SIG-M5 (cell line): ENCODE measurements at regions not wholly inside any gene's neighbourhood (a gene's known extent, or its start where the extent isn't known, plus 50 kb on each side); places are given as distances from the start of the nearest gene placed in this dataset.
"Not testable (repeated sequence)": the region's sequence is repeated elsewhere in the genome, so short reads cannot be mapped to it uniquely, and the experiment has no call there.

Experiments used
- DNase-seq: peaks from one replicate; lab custom pipeline; 2025; lab: John Stamatoyannopoulos, UW

DNA sequence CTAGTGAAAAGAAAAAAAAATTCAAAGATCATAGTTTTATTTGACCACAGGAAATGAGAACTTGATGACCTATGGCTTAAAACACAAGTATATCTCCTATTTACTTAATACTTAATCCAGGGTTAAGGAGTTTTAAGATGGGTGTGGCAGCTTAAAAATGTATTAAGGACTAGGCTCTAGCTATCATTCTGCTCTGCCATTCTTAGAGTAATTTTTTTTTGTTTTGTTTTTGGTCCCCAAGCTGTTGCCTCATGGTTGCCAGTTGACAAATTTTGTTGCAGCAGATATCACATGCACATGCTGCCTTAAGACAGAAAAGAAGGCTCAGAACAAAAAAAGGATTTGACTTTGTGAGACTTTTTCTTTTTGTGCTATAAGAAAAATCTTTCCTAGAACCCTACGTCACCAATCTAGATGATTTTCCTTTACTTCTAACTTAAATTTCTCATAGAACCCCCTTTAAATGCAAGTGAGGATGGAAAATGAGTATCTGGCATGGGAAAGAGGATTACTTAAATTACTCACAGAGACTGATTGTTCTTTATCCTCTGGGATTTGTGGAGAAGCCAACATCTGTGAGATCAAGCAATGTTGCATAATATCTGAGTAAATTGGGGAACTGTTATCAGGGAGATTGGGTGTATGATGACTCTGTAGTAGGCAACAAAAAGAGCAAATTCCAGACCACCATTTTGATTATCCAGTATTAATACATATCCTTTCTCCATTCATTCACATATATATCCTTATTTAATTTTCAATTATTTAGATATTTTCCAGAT is 364.7 kb upstream of the CD180 start:
- DNase-seq = no peak

GRCh38 chr5:67552773-67553172 is 356.2 kb upstream of the CD180 start:
- no peak for DNase-seq

DNA sequence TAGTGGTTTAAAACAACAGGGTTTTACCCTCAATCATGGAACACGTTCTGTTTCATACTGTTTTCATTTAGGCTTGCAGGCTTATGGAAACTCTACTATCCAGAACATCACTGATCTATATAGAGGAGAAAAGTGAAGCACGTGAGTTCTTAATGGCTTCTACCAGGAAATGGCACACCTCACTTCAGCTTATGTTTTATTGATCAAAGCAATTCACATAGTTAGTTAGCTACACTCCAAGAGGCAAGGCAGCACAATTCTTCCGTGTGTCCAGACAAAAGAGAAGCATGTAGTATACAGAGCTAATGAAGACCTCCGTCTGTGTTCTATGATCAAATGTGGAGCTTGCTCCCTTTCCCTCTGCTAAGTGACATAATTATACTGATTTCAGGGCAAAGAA is 353.3 kb upstream of the CD180 start:
- no peak for DNase-seq

DNA sequence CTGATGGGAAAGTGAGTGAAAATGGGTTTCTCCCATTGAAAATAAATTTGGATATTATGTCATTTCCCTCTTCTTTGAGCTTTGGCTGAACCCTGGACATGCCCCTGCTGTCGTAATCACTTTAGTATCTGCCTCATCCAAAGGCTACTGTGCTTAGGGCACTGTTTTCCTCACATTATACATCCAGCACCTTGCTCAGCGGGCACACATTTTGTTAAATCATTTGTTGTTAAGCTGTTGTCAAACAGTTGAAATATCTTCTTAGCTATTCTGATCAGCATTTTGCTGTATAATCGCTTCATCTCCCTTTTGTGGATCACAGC is 352.7 kb upstream of the CD180 start:
- DNase-seq = no peak

DNA sequence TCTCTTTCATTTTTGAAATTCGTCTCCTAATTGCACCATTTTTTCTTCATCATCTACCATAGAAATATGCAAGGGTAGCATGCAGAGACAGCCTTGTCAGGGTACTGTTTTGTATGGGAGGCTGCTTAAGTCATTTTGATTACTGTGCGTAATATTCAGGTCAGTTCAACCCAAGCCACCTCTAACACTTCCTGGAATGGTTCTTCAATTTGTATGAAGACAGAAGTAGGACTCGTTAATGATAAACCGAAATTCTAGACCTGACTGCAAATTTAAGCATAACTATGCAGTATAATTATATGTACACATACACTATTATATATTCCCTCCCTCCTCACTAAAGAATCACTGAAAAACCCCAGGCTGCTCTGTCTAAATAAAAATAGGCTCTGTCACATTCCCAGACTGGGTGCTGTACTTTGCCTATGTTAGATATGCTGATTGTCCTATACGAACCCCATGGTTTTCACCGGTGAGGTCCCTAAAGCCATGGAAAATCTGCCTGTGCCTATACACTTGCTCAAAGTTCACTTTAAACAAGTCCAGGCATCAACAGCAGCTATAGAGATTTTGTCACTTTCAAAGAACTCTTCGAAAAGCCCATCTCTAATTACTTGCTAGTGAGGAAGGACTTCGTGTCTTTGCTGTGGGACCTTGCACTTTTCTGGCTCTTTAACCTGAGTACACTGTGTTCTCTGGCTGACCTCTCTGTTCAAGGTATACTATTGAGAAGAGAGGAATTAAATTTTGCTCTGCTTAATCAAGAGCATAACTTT is 352.1 kb upstream of the CD180 start:
- DNase-seq = no peak

DNA sequence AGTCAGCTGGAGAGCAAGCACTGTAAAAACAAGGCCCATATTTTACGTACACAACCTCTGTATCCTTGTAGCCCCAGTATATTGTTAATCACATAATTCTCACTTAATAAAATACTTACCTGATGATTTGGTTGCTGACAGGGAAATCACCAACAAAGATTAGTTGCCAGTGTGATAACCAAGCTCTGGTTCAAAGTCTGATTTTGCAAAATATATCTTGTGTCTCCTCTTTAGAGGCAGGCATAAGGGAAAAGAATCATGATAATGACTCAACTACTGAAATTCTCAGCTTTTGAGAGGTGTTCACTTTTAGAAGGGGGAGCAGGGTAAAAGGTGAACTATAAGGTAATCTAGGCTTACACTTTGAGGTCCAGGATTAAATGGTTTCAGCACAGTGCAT is 351.1 kb upstream of the CD180 start:
- no peak for DNase-seq

- not testable (repeated sequence) for DNase-seq
Measured at GRCh38 chr5:67544942-67545341, 348.3 kb upstream of the CD180 start.

- no peak for DNase-seq
Measured at GRCh38 chr5:67543720-67544270, 347.2 kb upstream of the CD180 start.

DNA sequence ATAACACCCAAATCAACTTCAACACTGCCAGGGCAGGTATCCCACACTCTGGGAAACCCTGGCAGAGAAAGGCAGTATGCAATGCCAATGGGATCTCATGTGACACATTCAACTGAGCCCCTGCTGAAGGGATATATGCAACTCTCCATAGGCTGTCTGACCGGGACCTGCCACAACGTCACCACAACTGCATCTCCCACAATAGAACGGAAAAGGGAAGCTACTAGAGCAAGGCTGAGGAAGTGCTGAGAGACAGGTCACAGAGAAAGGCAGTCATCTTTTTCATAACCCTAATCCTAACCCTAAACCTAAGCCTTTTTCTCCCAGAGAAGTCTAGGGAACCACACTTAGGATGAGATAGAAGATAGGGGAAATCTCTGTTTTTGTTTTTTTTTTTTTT is 345.9 kb upstream of the CD180 start:
- no peak for DNase-seq

- no peak for DNase-seq
Measured at GRCh38 chr5:67541875-67542274, 345.3 kb upstream of the CD180 start.

GRCh38 chr5:67538855-67539506 is 342.4 kb upstream of the CD180 start:
- DNase-seq = no peak

- DNase-seq = no peak
Measured at GRCh38 chr5:67537439-67538148, 341.0 kb upstream of the CD180 start.

DNA sequence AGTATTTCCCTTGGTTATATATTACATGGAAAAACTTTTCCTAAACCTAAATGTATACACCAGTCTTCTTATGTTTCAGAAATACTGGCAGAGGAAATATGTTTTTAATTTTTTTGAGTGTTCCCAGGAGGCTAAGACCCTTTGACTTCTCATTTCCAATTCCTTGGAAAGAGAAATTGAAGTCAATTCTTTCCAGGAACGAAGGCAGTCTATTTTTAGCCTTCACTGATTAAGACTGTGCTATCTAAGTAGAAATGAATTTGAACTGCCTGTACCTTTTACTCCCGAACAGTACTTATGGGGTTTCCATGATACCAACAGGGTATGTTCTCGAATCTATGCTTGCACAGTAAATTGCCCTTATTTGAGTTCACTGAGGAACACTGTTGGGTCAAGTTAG is 340.3 kb upstream of the CD180 start:
- no peak for DNase-seq

DNA sequence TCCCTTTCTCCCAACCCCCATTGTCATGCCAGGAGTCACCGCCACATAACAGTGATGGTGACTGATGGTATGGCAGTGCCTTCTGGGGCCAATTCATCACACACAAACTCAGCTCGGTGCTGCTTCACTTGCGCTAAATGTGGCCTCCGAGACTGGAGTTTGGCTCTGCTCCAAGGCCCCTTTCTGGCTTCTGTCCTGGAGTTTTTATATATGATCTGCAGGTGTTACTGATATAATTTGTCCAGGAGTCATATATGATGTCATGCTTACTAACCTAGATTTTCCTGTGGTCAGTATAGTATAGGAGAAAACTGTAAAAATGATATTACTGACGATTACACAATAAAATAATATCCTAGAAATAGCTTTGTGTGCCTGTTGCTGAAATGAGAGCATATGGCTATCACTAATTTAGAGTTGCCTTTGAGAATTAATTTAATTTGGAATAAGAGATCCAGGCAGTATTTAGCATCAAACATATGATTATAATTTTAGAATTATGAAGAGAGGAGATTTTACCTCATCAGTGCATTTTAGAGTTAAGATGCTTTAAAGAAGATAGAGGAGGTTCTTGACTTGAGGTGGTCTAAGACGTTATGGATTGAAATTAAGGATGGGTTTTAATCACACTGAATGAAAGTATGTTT is 334.1 kb upstream of the CD180 start:
- no peak for DNase-seq

DNA sequence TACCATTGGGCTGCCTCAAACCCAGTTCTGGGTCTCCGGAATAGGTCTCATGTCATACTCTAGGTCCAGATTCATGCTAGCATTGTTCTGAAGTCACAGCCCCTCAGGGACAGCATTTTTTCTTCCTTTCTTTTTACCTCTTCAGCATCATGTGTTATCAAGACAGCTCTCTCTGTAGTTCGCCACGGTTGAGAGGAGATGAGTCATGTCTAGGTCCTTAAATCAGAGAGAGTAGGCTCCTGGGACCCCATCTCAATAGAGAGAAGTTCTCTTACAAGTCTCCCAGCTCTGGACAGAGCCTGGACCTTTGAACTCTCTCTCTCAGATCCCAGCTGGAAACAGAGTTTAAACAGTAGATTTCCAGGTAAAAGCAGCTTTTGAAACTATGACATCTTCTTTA is 332.4 kb upstream of the CD180 start:
- no peak for DNase-seq

DNA sequence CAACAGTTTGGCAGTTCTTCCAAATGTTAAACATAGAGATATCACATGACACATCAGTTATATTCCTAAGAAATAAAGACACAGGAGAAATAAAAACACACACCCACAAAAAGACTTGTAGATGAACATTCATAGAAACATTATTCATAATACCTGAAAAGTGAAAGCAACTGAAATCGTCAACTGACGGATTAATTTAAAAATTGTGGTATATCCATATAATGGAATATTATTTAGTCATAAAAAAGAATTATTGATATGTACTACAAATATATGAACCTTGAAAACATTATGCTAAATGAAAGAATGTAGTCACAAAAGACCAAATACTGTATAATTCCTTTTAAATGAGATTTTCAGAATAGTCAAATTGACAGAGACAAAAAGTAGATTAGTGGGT is 330.2 kb upstream of the CD180 start:
- no peak for DNase-seq

- no peak for DNase-seq
Measured at GRCh38 chr5:67520161-67520908, 323.7 kb upstream of the CD180 start.

DNA sequence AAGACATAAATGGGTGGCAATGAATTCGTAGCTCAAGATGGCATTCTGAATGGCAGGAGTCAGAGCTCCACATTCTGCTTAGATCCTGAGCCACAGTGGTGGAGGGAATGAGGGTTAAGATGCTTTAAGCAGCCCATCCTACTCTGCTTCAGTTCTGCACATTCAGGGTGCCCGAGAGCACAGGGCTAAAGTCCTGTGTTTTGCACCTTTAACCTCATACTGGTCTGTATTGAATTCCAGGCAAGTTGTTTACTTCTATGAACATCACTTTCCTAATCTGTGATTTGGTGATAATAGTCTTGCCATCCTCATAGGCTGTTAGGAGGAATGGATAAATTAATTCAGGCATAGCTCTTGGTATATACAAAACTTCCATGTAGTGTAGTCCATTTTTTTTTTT is 321.6 kb upstream of the CD180 start:
- DNase-seq = no peak

- no peak for DNase-seq
Measured at GRCh38 chr5:67516948-67517565, 320.5 kb upstream of the CD180 start.

GRCh38 chr5:67515762-67516161 is 319.2 kb upstream of the CD180 start:
- no peak for DNase-seq
